HG03097 (cell line): ENCODE measurements at regions not wholly inside any gene's neighbourhood (a gene's known extent, or its start where the extent isn't known, plus 50 kb on each side); places are given as distances from the start of the nearest gene placed in this dataset.

Source experiments
- ATAC-seq: cut with Tn5 transposase; IDR thresholded peaks from one replicate; pipeline ENCODE4 v1.9.1; 2021; ENCODE audit not compliant: unreplicated experiment, low FRiP score

- no peak for ATAC-seq
Observed at GRCh38 chr20:22335210-22335609, 249.2 kb downstream of the FOXA2 start.

GRCh38 chr20:22333885-22334545 lies 250.4 kb downstream of the FOXA2 start:
- ATAC-seq = peak; percentile 75

DNA sequence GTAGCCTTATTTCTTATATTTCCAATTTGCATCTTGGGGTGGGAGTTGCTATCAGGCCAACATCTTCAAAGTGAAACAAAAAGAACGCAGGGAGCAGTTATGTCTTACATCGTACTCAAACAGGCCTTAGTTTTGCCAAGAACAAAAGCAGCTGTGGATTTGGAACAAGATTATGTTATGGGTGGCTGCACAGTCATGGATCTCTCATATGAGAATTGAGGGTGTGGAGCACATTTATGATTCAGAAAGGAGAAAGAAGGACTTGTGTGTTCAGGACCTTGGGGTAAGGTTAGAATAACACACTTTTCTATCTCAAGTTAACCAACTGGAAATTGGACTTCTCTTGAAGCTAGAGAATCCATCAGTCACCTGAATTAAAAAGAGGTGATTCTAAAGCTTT lies 259.9 kb downstream of the FOXA2 start:
- ATAC-seq = no peak

- ATAC-seq = no peak
Observed at GRCh38 chr20:22322513-22322912, 261.9 kb downstream of the FOXA2 start.

DNA sequence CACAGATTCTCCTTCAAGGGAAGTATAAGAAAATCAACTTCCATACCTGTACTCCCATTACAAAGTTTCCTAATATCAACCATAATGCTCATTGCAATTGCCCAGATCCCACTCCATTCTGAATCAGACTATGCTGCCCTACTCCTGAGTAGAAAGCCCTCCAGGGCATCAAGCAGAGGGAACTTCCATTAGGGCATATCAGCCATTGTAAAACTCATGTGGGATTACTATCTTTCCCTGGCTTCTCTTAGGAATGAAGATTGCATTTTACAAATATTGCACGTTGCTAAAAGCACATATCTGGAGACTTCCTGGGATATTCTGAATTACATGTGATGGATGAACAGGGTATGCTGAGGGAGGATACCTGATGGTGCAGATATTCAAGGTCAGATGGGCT lies 263.2 kb downstream of the FOXA2 start:
- no peak for ATAC-seq

DNA sequence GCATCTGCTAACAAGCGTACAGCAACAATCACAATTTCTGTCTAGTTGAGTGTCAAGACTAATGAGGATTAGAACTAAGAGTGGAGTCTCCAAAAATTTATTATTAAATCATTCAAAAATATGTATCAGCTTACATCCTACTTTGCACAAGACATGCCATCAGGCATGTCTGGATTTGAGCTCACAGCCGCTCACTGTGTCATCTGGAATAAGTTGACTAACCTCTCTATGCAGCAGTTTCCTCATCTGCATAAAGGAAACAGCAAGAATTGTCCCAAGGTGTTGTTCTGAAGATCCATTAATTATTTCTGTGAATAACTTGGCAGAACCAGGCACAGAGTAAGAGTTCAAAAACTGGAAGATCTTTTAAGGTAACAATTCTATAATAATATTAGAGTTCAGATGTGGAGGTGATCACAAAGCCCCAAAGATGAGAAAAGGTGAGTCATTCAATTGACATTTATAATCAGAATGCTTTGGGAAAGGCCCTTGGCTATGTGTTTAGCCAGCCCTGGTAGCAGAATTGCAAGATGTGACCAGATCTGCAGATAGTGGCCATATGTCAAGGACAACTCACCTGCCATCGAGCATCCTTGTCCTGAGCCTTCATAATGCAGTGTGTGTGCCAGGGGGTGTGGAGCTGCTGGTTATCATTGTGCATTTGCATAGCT lies 264.0 kb downstream of the FOXA2 start:
- ATAC-seq = no peak

DNA sequence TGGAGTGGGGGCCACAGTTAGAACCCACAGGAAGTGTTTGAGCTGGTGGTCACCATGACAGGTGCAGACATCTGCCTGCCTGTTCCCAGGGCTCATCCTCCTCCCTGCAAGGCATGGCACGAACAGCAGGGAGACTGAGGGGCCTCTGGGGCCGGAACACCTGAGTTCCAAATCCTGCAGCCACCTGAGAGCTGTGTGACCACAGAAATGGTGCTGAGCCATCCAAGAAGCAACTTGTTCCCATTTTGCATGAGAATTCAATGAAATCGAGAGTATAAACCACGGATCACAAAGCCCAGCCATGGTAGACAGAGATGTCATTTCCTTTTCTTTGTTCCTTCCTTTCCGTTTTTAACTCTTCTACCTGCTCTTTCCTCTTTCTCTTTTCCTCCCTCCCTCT lies 268.6 kb downstream of the FOXA2 start:
- ATAC-seq = no peak

GRCh38 chr20:22315073-22315472 lies 269.3 kb downstream of the FOXA2 start:
- no peak for ATAC-seq

- ATAC-seq = no peak
Observed at GRCh38 chr20:22312744-22313346, 271.5 kb downstream of the FOXA2 start.

DNA sequence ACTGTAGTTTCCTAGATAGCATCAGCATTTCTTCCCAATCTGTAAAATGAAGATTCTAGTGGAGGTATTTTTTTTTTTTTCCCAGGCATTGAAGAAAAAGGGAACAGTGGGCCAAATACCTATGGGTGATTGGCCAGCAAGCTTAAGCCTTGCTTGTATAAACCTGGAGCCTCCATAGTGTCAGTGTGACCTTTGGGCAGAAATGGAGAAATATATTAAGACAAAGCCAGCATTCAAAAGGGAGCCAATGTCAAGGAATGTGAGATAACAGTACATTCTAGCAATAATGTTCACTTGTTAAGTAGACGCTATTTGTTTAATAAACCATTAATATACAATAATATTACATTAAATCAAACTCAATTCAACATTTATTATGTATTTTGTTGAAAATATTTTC lies 275.4 kb downstream of the FOXA2 start:
- no peak for ATAC-seq

DNA sequence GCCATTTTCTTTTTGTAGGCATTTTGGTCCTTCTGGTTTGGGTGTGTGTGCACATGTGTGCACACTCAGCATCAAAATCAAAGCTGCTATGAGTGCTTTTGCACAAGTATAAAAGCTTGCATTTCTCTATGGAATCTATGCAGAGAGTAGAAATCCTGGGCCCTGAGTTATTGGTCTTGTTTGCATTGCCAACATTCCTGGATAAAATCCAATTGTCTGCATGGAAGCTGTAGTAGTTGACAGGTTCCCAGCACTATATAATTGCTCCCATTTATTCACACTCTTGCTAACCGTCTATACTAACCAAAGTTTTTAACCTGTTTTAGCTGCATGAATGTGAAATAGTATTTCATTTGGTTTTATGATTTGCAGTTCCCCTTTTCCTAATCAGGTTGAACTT lies 277.0 kb downstream of the FOXA2 start:
- no peak for ATAC-seq

DNA sequence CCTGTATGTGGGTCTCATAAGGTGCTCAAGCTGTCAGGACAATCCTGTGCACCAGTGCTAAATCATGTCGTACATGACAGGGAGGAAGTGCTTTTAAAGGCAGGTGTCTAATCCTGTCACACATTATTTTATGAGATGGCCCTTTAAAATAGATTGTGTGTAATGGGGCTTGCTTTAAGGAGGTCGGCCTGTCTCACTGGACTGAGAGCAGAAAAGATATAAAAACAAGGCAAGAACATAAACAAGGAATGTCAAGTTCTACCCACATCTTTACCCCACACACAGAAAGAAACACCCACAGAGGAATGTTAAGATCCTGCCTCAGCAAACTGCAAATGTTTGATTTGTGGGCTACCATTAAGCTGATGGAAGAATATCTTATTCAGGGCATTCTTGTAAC lies 279.0 kb downstream of the FOXA2 start:
- no peak for ATAC-seq

DNA sequence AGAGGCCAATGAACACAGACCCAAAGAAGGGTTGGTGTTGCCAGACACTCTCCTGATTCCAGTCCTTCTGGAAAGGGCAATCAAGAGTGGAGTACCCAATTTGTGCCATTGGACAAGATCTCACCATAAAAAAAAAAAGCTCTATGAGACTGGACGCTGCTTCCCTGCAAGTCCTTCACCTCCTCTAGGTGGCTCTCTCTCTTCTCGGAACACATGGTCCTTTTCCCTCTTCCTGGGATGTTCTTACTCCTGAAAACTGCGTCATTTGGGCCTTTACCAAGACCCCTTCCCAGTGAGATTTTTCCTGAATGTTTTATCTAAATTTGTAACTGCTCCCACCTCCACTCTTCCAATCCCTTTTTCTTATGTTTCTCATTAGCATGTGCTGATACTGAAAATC lies 280.8 kb downstream of the FOXA2 start:
- no peak for ATAC-seq

GRCh38 chr20:22302039-22302438 lies 282.3 kb downstream of the FOXA2 start:
- ATAC-seq = no peak

- ATAC-seq = no peak
Observed at GRCh38 chr20:22293886-22294285, 290.5 kb downstream of the FOXA2 start.

- no peak for ATAC-seq
Observed at GRCh38 chr20:22289442-22289841, 294.9 kb downstream of the FOXA2 start.

DNA sequence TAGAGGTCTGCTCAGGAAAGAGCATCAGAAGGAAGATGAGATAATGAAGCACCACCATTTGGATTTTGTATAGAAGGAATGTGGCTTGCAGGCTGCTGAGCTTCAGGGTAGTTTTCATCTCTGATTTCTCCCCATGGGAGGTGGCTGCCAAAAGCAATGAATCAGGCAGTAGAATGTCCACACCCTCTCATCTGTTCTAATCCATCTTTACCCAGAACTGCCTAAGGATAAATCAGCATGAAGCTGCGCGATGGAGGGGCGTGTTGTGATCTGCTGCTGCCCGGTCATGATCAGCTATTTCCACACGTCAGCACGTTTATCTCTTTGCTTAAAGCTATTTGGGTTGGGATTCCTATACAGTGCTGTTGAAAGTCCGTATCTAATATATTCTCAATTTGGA lies 295.4 kb downstream of the FOXA2 start:
- ATAC-seq = no peak

- no peak for ATAC-seq
Observed at GRCh38 chr20:22288156-22288555, 296.2 kb downstream of the FOXA2 start.

DNA sequence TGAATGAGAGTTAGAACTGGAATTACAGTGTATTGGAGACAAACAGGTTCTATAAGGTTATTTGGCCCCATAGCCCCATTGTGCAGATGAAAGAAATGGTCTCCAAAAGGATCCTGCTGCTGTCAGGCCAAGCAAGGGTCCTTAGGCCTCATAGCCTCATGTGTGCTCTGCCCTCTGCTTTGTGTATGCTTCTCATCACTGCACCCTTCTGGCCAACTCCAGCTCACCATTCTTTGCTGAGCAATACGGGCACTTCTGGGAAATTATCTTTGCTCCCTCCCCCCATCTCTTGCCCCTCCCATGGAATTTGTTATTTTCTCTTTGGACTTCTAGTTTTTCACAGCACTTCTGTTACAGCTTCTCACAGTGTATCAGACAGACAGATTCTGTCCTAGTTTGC lies 298.8 kb downstream of the FOXA2 start:
- ATAC-seq = no peak

GRCh38 chr20:22282696-22283095 lies 301.7 kb downstream of the FOXA2 start:
- ATAC-seq = no peak

- ATAC-seq = no peak
Observed at GRCh38 chr20:22274330-22274729, 310.0 kb downstream of the FOXA2 start.

- ATAC-seq = no peak
Observed at GRCh38 chr20:22268675-22269074, 315.7 kb downstream of the FOXA2 start.
